Neural progenitor cell (in vitro differentiated cells): ENCODE measurements at regions not wholly inside any gene's neighbourhood (a gene's known extent, or its start where the extent isn't known, plus 50 kb on each side); places are given as distances from the start of the nearest gene placed in this dataset.

Experiments
- DNase-seq: peaks from one replicate; pipeline ENCODE4 v3.0.0-alpha.2; 2016; ENCODE audit warnings: low spot score
- H2AFZ ChIP-seq: fragments of 200-600 bp; sonication (generic); replicated peaks from 2 replicates; pipeline ENCODE4 v1.6.1; 2016; ENCODE audit warnings: antibody characterized with exemption
- H3F3A ChIP-seq: fragments of 200-600 bp; sonication (generic); 2 replicates; pipeline ENCODE4 v1.6.1; 2016; ENCODE audit warnings: antibody characterized with exemption, low read depth
- H3K27ac ChIP-seq: fragments of 200-600 bp; sonication (generic); 2 replicates; pipeline ENCODE4 v1.5.1; 2016; ENCODE audit warnings: mild to moderate bottlenecking
- H3K27me3 ChIP-seq: fragments of 200-600 bp; sonication (generic); 2 replicates; pipeline ENCODE4 v1.6.1; 2016; ENCODE audit warnings: mild to moderate bottlenecking, moderate library complexity
- H3K36me3 ChIP-seq: fragments of 200-600 bp; sonication (generic); 2 replicates; pipeline ENCODE4 v1.5.1; 2016
- H3K4me1 ChIP-seq: fragments of 200-600 bp; sonication (generic); 2 replicates; pipeline ENCODE4 v1.6.1; 2016; ENCODE audit warnings: mixed run types
- H3K4me2 ChIP-seq: fragments of 200-600 bp; sonication (generic); 2 replicates; pipeline ENCODE4 v1.6.1; 2016
- H3K4me3 ChIP-seq: fragments of 200-600 bp; sonication (generic); 2 replicates; pipeline ENCODE4 v1.5.1; 2016
- H3K79me2 ChIP-seq: fragments of 200-600 bp; sonication (generic); 2 replicates; pipeline ENCODE4 v1.6.1; 2016; ENCODE audit warnings: low read depth
- H3K9ac ChIP-seq: fragments of 200-600 bp; sonication (generic); 2 replicates; pipeline ENCODE4 v1.6.1; 2016
- H3K9me3 ChIP-seq: fragments of 200-600 bp; sonication (generic); 2 replicates; pipeline ENCODE4 v1.5.1; 2016; ENCODE audit warnings: low read depth
- H4K20me1 ChIP-seq: fragments of 200-600 bp; sonication (generic); 2 replicates; pipeline ENCODE4 v1.6.1; 2016; ENCODE audit warnings: low read depth
- H3K27ac Mint-ChIP-seq: 3 replicates; pipeline ENCODE4 v1.8.0; 2021; ENCODE audit warnings: mixed read lengths
- H3K27me3 Mint-ChIP-seq: 2 replicates; pipeline ENCODE4 v1.8.0; 2022; ENCODE audit warnings: low read depth, mild to moderate bottlenecking, inconsistent platforms, moderate library complexity, mixed read lengths; ENCODE audit not compliant: insufficient read depth
- H3K36me3 Mint-ChIP-seq: 3 replicates; pipeline ENCODE4 v1.8.0; 2021; ENCODE audit warnings: mixed read lengths
- H3K4me1 Mint-ChIP-seq: 3 replicates; pipeline ENCODE4 v1.8.0; 2021; ENCODE audit warnings: mixed read lengths
- H3K4me3 Mint-ChIP-seq: 3 replicates; pipeline ENCODE4 v1.8.0; 2021; ENCODE audit warnings: mild to moderate bottlenecking, moderate library complexity, mixed read lengths
- H3K9me3 Mint-ChIP-seq: 3 replicates; pipeline ENCODE4 v1.8.0; 2020; ENCODE audit warnings: mixed read lengths
- EZH2 ChIP-seq: fragments of 200-600 bp; sonication (generic); IDR thresholded peaks from 2 replicates; pipeline ENCODE4 v1.6.1; 2017; ENCODE audit warnings: antibody characterized with exemption, mild to moderate bottlenecking, moderate library complexity
- EZH2phosphoT487 ChIP-seq: fragments of 200-600 bp; sonication (generic); IDR thresholded peaks from 2 replicates; pipeline ENCODE4 v1.6.1; 2017; ENCODE audit warnings: antibody characterized with exemption
- TF ChIP-seq, protein P1 (sequence below): fragments of 200-600 bp; sonication (generic); IDR thresholded peaks from 2 replicates; pipeline ENCODE4 v1.5.1; 2017; ENCODE audit warnings: antibody characterized with exemption, mild to moderate bottlenecking

DNA sequence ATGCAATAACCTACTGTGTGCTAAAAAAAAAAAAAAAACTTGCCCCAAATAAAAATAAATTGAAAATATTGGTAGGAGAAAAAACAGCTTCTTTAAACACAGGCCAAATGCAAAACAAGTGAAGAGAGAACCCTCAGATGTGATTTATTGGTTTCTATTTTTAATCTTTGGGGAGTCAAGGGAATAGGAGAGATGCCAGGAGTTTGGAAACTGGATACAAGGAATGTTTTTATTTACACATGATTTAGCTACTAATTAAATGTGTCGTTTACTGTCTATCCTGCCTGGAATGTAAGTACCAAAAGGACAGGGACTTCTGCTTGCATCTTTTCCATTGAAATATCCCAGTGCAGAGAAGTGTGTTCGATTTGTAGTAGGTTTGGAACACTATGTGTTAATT, 810.7 kb downstream of the MAFB start:
- Histone ChIP-seq H3K9me3 (no peaks in the 10 kb centered on the region), H3K36me3 (no peaks in the 10 kb centered on the region), H3K4me1 (peaks cover 17% of the 10 kb centered on the region), H3K27me3 (no peaks in the 10 kb centered on the region), H3K79me2 (no peaks in the 10 kb centered on the region), H3K9ac (no peak overlapping the region), H3K27ac (no peak overlapping the region), H4K20me1 (no peaks in the 10 kb centered on the region), H3K4me2 (peak overlapping the region; percentile 8), H3F3A (no peaks in the 10 kb centered on the region), H2AFZ (no peak overlapping the region), H3K4me3 (no peak overlapping the region)
- TF ChIP-seq EZH2: no peak
- TF ChIP-seq EZH2phosphoT487: no peak
- TF ChIP-seq, protein P1, sequence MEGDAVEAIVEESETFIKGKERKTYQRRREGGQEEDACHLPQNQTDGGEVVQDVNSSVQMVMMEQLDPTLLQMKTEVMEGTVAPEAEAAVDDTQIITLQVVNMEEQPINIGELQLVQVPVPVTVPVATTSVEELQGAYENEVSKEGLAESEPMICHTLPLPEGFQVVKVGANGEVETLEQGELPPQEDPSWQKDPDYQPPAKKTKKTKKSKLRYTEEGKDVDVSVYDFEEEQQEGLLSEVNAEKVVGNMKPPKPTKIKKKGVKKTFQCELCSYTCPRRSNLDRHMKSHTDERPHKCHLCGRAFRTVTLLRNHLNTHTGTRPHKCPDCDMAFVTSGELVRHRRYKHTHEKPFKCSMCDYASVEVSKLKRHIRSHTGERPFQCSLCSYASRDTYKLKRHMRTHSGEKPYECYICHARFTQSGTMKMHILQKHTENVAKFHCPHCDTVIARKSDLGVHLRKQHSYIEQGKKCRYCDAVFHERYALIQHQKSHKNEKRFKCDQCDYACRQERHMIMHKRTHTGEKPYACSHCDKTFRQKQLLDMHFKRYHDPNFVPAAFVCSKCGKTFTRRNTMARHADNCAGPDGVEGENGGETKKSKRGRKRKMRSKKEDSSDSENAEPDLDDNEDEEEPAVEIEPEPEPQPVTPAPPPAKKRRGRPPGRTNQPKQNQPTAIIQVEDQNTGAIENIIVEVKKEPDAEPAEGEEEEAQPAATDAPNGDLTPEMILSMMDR: no peak
- no peak overlapping the region for H3K4me3 Mint-ChIP-seq
- peaks cover 20% of the 10 kb centered on the region for H3K27me3 Mint-ChIP-seq
- no peaks in the 10 kb centered on the region for H3K36me3 Mint-ChIP-seq
- peaks cover 45% of the 10 kb centered on the region for H3K4me1 Mint-ChIP-seq
- peaks cover 4% of the 10 kb centered on the region for H3K9me3 Mint-ChIP-seq
- DNase-seq: no peak
- no peak overlapping the region for H3K27ac Mint-ChIP-seq

DNA sequence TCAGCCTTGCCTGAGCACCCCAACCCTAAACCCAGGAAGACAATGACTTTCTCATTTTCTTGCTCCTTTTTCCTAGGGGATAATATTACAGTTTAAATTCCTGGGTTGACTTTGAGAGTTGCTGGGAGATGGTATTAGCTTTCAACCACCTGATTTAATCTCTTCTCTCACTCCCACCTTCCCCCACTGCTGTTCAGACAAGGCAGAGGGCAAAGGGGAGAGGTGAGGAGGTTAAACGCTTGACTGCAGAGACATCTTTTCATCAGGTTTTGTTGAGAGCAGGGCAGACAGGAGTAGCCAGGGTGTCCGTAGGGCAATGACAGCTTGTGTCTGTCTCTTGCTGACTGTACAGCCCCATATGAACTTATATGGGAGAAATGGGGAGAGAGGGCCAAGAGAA, 811.2 kb downstream of the MAFB start:
- peak; percentile 25 for DNase-seq
- TF ChIP-seq, protein P1: no peak
- TF ChIP-seq EZH2phosphoT487 (no peak), EZH2 (no peak)
- Histone ChIP-seq H3K36me3 (no peaks in the 10 kb centered on the region), H3K27me3 (no peaks in the 10 kb centered on the region), H3F3A (no peaks in the 10 kb centered on the region), H3K9ac (no peak overlapping the region), H3K4me1 (peaks cover 19% of the 10 kb centered on the region), H3K27ac (no peak overlapping the region), H3K9me3 (no peaks in the 10 kb centered on the region), H3K4me2 (peak overlapping the region; percentile 8), H3K4me3 (no peak overlapping the region), H3K79me2 (no peaks in the 10 kb centered on the region), H2AFZ (no peak overlapping the region), H4K20me1 (no peaks in the 10 kb centered on the region)
- Mint-ChIP-seq H3K9me3 (peaks cover 4% of the 10 kb centered on the region), H3K36me3 (no peaks in the 10 kb centered on the region), H3K4me1 (peaks cover 45% of the 10 kb centered on the region), H3K27ac (peak overlapping the region; percentile 55), H3K4me3 (no peak overlapping the region), H3K27me3 (peaks cover 23% of the 10 kb centered on the region)

DNA sequence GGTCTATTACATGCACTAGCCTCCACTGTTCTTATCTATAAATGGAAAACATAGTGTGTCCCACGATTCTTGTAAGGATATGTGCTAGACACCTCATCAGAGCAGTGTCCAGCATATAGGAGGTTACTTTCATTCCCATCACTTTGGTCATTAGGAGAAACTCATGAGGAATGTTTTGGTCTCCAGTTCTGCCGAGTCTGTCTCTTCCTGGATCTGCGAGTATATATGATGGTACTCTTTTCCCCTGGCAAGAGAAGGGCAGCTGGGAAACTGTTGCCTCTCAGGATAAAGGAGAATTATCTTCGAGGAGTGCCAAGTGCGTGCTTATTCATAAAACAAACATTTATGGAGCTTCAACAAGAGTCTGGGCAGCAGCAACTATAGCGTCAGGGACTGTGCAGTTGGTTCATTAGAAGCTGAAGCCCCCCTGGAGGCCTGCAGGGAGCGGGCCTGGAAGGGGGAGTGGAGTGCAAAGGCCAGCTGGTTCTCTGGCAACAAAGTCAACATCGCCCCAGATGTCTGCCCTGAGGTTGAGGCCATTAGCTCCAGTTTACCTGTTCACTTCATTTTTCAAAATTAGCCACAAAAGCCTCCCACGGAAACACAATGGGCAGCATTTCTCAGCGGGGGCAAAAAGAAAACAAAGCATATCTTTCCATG, 811.9 kb downstream of the MAFB start:
- Mint-ChIP-seq H3K9me3 (peaks cover 2% of the 10 kb centered on the region), H3K36me3 (no peaks in the 10 kb centered on the region), H3K4me3 (no peak overlapping the region), H3K27me3 (peaks cover 24% of the 10 kb centered on the region), H3K27ac (peak overlapping the region; percentile 55), H3K4me1 (peaks cover 45% of the 10 kb centered on the region)
- Histone ChIP-seq H3F3A (no peaks in the 10 kb centered on the region), H3K27me3 (no peaks in the 10 kb centered on the region), H4K20me1 (no peaks in the 10 kb centered on the region), H3K4me2 (no peak overlapping the region), H3K36me3 (no peaks in the 10 kb centered on the region), H3K27ac (no peak overlapping the region), H2AFZ (no peak overlapping the region), H3K79me2 (no peaks in the 10 kb centered on the region), H3K4me1 (peaks cover 19% of the 10 kb centered on the region), H3K9me3 (no peaks in the 10 kb centered on the region), H3K4me3 (no peak overlapping the region), H3K9ac (no peak overlapping the region)
- DNase-seq: no peak
- no peak for TF ChIP-seq EZH2phosphoT487

DNA sequence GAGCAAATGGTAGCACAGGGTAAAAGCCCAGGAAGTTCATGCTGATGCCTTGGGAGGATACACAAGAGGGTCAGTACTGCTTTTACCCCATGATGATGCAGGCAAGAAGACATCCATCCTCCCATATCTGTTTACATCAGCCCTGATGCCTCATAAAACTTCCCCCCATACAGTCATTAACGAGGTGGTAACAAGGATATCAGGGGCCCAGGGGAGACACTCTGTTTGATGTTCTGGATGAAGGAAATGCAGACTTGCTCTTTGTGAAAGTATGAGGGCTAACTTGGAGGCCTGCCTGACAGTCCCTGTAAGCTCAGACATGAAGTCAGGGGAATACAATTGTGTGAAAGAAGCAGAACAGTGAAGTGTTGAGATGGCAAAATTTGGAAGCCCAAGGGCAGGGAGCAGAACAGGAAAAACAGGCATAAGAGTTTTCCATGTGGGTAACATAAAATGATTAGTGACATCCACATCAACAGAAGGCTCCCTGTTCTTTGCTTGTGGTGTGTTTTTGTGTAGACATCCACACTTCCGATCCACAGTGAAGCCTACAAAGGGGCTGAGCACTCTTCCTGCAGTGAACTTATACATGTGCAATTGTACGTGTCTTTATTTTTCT, 813.4 kb downstream of the MAFB start:
- H3K27ac ChIP-seq: no peak overlapping the region
- Mint-ChIP-seq H3K4me3 (no peak overlapping the region), H3K27ac (no peak overlapping the region), H3K27me3 (peaks cover 26% of the 10 kb centered on the region), H3K4me1 (peaks cover 54% of the 10 kb centered on the region), H3K36me3 (no peaks in the 10 kb centered on the region), H3K9me3 (no peaks in the 10 kb centered on the region)
- no peak overlapping the region for H3K9ac ChIP-seq
- no peak for DNase-seq
- H3K4me2 ChIP-seq: no peak overlapping the region
- H3K36me3 ChIP-seq: no peaks in the 10 kb centered on the region
- H3K9me3 ChIP-seq: no peaks in the 10 kb centered on the region
- no peak for TF ChIP-seq EZH2
- TF ChIP-seq EZH2phosphoT487: no peak
- TF ChIP-seq, protein P1: no peak
- no peaks in the 10 kb centered on the region for H3K79me2 ChIP-seq
- H3K4me3 ChIP-seq: no peak overlapping the region
- peaks cover 2% of the 10 kb centered on the region for H3F3A ChIP-seq
- peaks cover 32% of the 10 kb centered on the region for H3K4me1 ChIP-seq
- H2AFZ ChIP-seq: no peak overlapping the region
- no peaks in the 10 kb centered on the region for H3K27me3 ChIP-seq
- H4K20me1 ChIP-seq: no peaks in the 10 kb centered on the region
